Heart right ventricle (tissue), 16 donors: ENCODE measurements at regions not wholly inside any gene's neighbourhood (a gene's known extent, or its start where the extent isn't known, plus 50 kb on each side); places are given as distances from the start of the nearest gene placed in this dataset.
A peak's percentile ranks its signal among the peaks of the same experiment; 100 is the strongest.

Experiments
- ATAC-seq, 8 donors: fragments of 200-7000 bp; cut with Tn5 transposase; one replicate each; pipeline ENCODE4 v1.9.1; 2020; ENCODE audit warnings: mild to moderate bottlenecking in 8 of 8, moderate library complexity in 8 of 8, moderate number of reproducible peaks in 1 of 8
- DNase-seq, 2 donors: peaks; one replicate each; pipeline ENCODE4 v3.0.0-alpha.2; 2020
- H3K27ac ChIP-seq, 10 donors: fragments of 200-600 bp; sonication (generic) in 2 of 10; one replicate each; pipeline versions ENCODE4 v1.5.0 to v1.8.0; 2020 to 2022; ENCODE audit warnings: mild to moderate bottlenecking in 3 of 10
- H3K27me3 ChIP-seq, 7 donors: fragments of 200-600 bp; one replicate each; pipeline ENCODE4 v1.8.0; 2021 to 2022; ENCODE audit warnings: mild to moderate bottlenecking in 2 of 7
- H3K36me3 ChIP-seq, 9 donors: fragments of 200-600 bp; sonication (generic) in 1 of 9; one replicate each; pipeline versions ENCODE4 v1.5.0 to v1.8.0; 2020 to 2022; ENCODE audit warnings: mild to moderate bottlenecking in 2 of 9
- H3K4me1 ChIP-seq, 9 donors: fragments of 200-600 bp; sonication (generic) in 1 of 9; one replicate each; pipeline versions ENCODE4 v1.5.0 to v1.8.0; 2020 to 2022; ENCODE audit warnings: mild to moderate bottlenecking in 4 of 9
- H3K4me3 ChIP-seq, 10 donors: fragments of 200-600 bp; sonication (generic) in 2 of 10; one replicate each; pipeline versions ENCODE4 v1.5.0 to v1.8.0; 2020 to 2022; ENCODE audit warnings: mild to moderate bottlenecking in 7 of 10, moderate library complexity in 2 of 10
- H3K9me3 ChIP-seq, 11 donors: fragments of 200-600 bp in 10 of 11; sonication (generic) in 2 of 11; one replicate each; pipeline versions ENCODE4 v1.5.0 to v1.8.0; 2013 to 2022; ENCODE audit warnings: mild to moderate bottlenecking in 2 of 11, control low read depth in 1 of 11, moderate library complexity in 1 of 11
- WGBS, 2 donors: extraction: QIAGEN DNeasy Blood & Tissue Kit; methylation state at CpG; one replicate each; pipeline ENCODE4 v1.1.7; 2013; ENCODE audit warnings: inconsistent platforms in 1 of 2; 5-methylcytosine and 5-hydroxymethylcytosine counted together
- intact Hi-C, 10 donors: fragments of 100-400 bp; cut with DNase I; formaldehyde crosslinking; loops; one replicate each; pipeline versions ENCODE4 v1.11.1 to v1.14.2; 2022
- TF ChIP-seq, protein P1 (sequence below), 9 donors: fragments of 200-600 bp; sonication (generic) in 2 of 9; IDR thresholded peaks; one replicate each; pipeline versions ENCODE4 v1.5.0 to v1.8.0; 2021 to 2022; ENCODE audit warnings: antibody characterized with exemption in 9 of 9, mild to moderate bottlenecking in 5 of 9, moderate library complexity in 1 of 9
- donor health status: Arrhythmogenic right ventricular cardiomyopathy.
- donor health status: ischemic (EF 13 %, LVEDD 7.1; RV severe dilation, severe dysfunction).
- donor health status: healthy with polysubstance abuse.
- donor health status: DM: no; HTN: yes; CAD: no.
- donor health status: DM: no; HTN: no; CAD: no.
- donor health status: ischemic (EF 25% LVEDD 6.9; RV normal size, moderate dysfunction).
- donor health status: ischemic (EF 25% LVEDD 5.7; RV mildly dilated, moderate dysfunction).
- donor health status: healthy.
- donor health status: DM: yes; HTN: yes; CAD: no.
- donor health status: Ischemic cardiomyopathy.
- donor health status: ischemic (EF 35%, LVEDD 5.7; RV mildly dilated, moderate dysfunction).
- donor health status: nonischemic (EF 11% LVEDD 7.7; RV severe dilation, severe dysfunction).
- donor health status: DM: yes; HTN: yes; CAD: no.
- donor health status: PGD.
- donor health status: ischemic (EF 29% LVEDD 5.4; RV normal size, mild dysfunction).
- donor health status: nonischemic (EF 23%, LVEDD 6.1; RV moderate dilation, normal function).

DNA sequence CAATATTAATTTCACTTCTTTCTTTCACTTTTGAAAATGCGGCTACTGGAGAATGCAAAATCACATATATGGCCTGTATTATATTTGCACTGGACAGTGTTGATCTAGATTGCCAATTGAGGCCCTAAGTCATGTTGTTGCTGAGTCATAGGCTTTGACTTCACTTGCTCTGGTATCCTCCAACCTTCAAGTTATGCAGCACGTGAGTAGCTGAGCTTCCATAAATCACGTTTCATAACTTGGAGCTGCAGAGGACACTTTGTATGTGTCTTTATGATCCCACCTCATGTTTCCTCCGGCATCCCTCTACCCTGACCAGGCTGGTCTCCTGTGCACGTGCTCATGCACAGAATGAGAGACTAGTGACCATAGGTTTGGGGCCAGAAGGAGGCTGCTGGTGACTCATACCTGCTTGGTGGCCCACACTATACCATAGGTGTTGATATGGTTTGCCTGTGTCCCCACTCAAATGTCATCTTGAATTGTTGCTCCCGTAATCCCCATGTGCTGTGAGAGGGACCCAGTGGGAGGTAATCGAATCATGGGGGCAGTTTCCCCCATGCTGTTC, 103.0 kb upstream of the TSPAN2 start:
- no peak for ATAC-seq
- H3K36me3 ChIP-seq = no peaks in the 10 kb centered on the region
- peaks cover 2 to 39% (median 10%) of the 10 kb centered on the region in 9 donors for H3K4me1 ChIP-seq
- no peak overlapping the region for H3K27ac ChIP-seq
- 81 to 88% methylated on average over 7 of the region's 7 CpGs for WGBS, 2 donors
- no peaks in the 10 kb centered on the region for H3K9me3 ChIP-seq
- H3K4me3 ChIP-seq = no peak overlapping the region
- no peaks in the 10 kb centered on the region for H3K27me3 ChIP-seq
- no peak for DNase-seq
- intact Hi-C loops = loop anchor here in 1 of 10 donors (10.0 kb wide), 1 partner anchor 47 kb away; no protein-coding TSS in a partner anchor
- TF ChIP-seq, protein P1, sequence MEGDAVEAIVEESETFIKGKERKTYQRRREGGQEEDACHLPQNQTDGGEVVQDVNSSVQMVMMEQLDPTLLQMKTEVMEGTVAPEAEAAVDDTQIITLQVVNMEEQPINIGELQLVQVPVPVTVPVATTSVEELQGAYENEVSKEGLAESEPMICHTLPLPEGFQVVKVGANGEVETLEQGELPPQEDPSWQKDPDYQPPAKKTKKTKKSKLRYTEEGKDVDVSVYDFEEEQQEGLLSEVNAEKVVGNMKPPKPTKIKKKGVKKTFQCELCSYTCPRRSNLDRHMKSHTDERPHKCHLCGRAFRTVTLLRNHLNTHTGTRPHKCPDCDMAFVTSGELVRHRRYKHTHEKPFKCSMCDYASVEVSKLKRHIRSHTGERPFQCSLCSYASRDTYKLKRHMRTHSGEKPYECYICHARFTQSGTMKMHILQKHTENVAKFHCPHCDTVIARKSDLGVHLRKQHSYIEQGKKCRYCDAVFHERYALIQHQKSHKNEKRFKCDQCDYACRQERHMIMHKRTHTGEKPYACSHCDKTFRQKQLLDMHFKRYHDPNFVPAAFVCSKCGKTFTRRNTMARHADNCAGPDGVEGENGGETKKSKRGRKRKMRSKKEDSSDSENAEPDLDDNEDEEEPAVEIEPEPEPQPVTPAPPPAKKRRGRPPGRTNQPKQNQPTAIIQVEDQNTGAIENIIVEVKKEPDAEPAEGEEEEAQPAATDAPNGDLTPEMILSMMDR (IDR thresholded peaks at IDR 0.05) = no peak

DNA sequence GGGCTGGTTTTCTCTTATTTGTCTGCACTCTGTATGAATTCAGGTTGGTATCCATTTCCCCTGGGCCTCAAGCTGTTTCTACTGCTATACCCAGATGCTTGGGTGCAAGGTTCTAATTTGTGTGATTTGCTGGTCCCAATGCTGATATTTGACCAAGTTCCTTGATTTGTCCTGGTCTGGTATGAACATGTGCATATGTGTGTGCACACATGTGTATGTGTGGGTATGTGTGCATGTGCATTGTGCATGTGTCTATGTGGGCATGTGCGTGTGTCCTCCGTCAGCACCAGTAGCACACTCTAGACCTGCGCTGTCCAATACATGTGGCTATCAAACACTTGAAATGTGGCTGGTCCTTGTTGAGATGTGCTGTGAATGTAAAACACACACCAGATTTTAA, 102.4 kb upstream of the TSPAN2 start:
- TF ChIP-seq, protein P1 (IDR thresholded peaks at IDR 0.05) = no peak
- Histone ChIP-seq H3K4me1 (peaks cover 2 to 39% (median 14%) of the 10 kb centered on the region in 9 donors), H3K36me3 (no peaks in the 10 kb centered on the region), H3K4me3 (no peak overlapping the region), H3K27ac (no peak overlapping the region), H3K9me3 (no peaks in the 10 kb centered on the region), H3K27me3 (no peaks in the 10 kb centered on the region)
- ATAC-seq (no peak), DNase-seq (no peak)
- intact Hi-C loops = loop anchor here in 1 of 10 donors (10.0 kb wide), 1 partner anchor 47 kb away; no protein-coding TSS in a partner anchor
- WGBS, 2 donors = 92 to 96% methylated on average over 3 of the region's 3 CpGs

DNA sequence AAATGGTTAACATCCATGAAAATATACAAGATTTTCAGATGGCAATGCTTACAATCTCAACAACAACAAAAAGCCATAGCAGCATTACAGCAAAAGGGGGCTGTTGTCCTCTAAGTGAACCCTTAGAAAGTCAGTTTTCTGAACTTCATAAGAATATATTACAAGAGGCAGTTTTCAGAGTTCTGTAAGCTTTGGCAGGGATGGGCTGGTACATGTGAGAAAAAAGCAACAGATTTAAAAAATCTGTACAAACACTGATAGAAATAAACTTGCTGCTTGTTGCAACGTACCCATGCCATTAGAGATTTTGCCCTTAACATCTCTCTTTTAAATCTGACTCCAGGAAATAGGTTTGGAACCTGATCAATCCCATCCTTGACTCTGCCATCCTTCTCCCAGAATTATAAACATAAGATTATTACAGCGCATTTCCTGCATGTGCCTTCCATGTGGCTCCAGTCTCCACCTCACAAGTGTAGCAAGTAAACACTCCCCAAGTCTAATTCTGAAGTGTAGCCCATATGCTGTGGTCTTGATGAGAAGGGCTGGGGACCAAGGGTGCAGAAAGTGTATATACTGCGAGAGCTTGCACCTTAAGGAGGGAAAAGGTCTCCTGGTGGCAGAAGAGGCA, 101.4 kb upstream of the TSPAN2 start:
- TF ChIP-seq, protein P1 (IDR thresholded peaks at IDR 0.05) = no peak
- Histone ChIP-seq H3K9me3 (no peaks in the 10 kb centered on the region), H3K27me3 (no peaks in the 10 kb centered on the region), H3K4me1 (peaks cover 4 to 41% (median 15%) of the 10 kb centered on the region in 9 donors), H3K4me3 (no peak overlapping the region), H3K36me3 (no peaks in the 10 kb centered on the region), H3K27ac (peak overlapping the region in 7 of 10 donors; percentile 1 to 71 (median 68))
- intact Hi-C loops = loop anchor here in 1 of 10 donors (10.0 kb wide), 1 partner anchor 46 kb away; no protein-coding TSS in a partner anchor
- 78 to 82% methylated on average over 3 of the region's 3 CpGs for WGBS, 2 donors
- ATAC-seq (peak in 2 of 8 donors; percentile 19 to 22), DNase-seq (no peak)

DNA sequence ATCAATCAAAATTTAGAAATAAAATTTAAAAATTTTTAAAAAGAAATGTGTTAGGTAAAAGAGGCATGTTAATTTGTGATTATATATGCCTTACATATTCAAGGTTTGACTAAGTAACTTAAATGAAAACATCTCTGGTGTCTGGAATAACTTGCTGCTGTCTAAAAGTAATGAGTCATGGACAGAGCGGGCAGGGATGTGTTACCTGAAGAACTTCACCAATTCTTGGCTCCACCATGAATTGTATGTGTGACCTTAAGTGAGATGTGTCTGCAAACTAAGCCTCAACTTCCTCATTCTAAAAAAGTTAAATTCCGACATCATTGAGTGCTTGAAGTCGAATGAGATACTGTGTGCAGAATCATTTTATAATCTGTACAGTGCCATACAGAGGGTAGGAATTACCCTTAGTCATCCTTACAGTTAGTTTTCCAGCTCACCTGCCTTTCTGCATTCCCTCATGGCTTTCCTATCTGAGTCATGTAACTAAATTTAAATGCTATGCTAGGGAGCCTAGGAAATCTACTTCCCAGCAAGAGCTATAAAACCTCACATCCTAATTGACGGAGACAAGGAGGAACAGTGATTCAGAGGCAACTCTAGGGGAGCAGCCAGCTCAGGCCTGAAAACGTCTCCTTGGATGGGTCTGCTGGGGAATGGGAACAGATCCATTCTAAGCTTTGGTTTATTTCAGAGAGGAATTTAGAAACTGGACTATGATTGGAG, 100.7 kb upstream of the TSPAN2 start:
- DNase-seq = no peak
- WGBS, 2 donors = 49 to 57% methylated on average over 5 of the region's 5 CpGs
- intact Hi-C loops = loop anchor here in 1 of 10 donors (10.0 kb wide), 2 partner anchors 45 to 65 kb away; no protein-coding TSS in a partner anchor
- TF ChIP-seq, protein P1 (IDR thresholded peaks at IDR 0.05) = no peak
- Histone ChIP-seq H3K27me3 (no peaks in the 10 kb centered on the region), H3K4me1 (peaks cover 5 to 46% (median 22%) of the 10 kb centered on the region in 9 donors), H3K9me3 (no peaks in the 10 kb centered on the region), H3K36me3 (no peaks in the 10 kb centered on the region), H3K27ac (peak overlapping the region in 7 of 10 donors; percentile 1 to 71 (median 68)), H3K4me3 (no peak overlapping the region)
- peak; percentile 36 to 90 (median 61) for ATAC-seq
